HG02852 (cell line): ENCODE measurements at regions not wholly inside any gene's neighbourhood (a gene's known extent, or its start where the extent isn't known, plus 50 kb on each side); places are given as distances from the start of the nearest gene placed in this dataset.
"Not testable (repeated sequence)": the region's sequence is repeated elsewhere in the genome, so short reads cannot be mapped to it uniquely, and the experiment has no call there.

Source experiments
- ATAC-seq: cut with Tn5 transposase; IDR thresholded peaks from one replicate; pipeline ENCODE4 v1.9.1; 2021; ENCODE audit warnings: mild to moderate bottlenecking, moderate library complexity; ENCODE audit not compliant: unreplicated experiment

GRCh38 chr1:117702654-117703053 is 96.8 kb downstream of the TENT5C start:
- ATAC-seq, result no peak

DNA sequence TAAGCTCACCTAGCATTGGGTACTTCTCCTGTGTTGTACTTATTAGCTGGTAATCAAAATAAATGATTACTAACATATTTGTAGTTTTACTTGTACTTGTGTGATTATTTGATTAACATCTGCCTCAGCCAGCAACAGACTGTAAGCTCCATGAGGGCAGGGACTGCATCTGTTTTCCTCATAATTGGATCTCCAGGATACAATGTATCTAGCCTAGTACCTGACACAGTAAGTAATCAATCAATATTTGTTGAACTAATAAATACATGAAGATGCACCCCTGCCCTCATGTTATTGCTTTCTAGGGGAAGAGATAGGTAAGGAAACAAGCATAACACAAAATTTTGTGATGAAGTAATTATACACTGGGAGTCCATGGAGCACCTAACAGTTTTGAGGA is 101.5 kb downstream of the TENT5C start:
- ATAC-seq, result no peak

DNA sequence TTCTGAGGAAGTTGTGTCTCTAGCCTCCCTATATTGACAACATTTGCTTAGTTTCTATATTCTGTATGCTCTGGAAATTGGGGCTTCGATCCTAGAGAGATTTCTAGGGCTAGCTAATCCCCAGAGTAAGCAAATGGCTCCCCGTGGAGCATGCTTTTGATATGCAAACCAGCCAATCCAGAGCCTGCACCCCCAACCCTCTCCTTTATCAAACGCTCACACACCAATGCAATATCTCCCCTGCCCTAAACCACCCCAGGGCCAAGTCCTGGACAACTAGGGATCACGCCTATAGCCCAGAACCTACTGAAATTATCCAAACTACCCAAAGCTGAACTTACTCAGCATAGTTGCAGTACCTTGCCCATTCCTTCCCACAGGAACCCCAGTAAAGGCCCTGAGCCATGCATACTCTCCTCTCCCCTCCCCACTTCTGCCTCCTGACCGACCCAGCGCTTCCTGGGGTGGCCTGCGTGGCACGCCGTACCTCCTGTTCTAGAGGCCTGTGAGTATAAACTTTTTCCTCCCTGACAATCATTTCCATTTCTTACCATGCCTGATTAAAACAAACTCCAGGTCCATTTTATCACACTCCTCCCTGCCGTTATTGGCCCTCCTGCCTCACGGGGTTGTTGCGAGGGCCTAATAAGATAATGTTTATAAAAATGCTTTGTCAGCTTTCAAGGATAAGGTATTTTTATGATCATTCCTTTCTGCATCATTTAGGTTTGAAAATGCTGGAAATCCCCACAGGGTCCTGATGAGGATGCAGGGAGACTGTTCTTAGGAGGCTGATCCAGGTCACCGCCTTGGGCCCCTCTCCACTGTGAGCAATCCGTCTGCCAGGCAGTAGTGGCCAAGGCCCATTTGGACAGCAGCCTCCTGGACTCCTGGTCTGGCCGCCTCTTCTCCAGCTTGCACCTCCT is 102.7 kb downstream of the TENT5C start:
- no peak for ATAC-seq

GRCh38 chr1:117709249-117709691 is 103.4 kb downstream of the TENT5C start:
- ATAC-seq, result no peak

- no peak for ATAC-seq
These were observed 104.9 kb downstream of the TENT5C start for GRCh38 chr1:117710710-117711109.

GRCh38 chr1:117712621-117713020 is 106.8 kb downstream of the TENT5C start:
- no peak for ATAC-seq

GRCh38 chr1:117714546-117714945 is 108.7 kb downstream of the TENT5C start:
- no peak for ATAC-seq

- ATAC-seq, result not testable (repeated sequence)
These were observed 110.2 kb downstream of the TENT5C start for GRCh38 chr1:117716030-117716429.

- not testable (repeated sequence) for ATAC-seq
These were observed 112.1 kb downstream of the TENT5C start for GRCh38 chr1:117717980-117718379.

- not testable (repeated sequence) for ATAC-seq
These were observed 112.7 kb downstream of the TENT5C start for GRCh38 chr1:117718596-117718995.

DNA sequence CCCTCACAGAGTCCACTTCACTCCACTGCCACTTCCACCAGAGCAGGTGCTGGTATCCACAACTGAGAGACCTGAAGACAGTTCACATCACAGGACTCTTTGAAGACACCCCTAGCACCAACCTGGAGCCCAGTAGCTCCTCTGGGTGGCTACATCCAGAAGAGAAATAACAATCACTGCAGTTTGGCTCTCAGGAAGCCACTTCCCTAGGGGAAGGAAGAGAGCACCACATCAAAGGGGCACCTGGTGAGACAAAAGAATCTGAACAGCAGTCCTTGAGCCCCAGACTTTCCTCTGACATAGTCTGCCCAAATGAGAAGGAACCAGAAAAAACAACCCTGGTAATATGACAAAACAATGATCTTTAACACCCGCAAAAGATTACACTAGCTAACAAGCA is 113.2 kb downstream of the TENT5C start:
- ATAC-seq, result no peak

GRCh38 chr1:117732065-117732797 is 126.4 kb downstream of the TENT5C start:
- no peak for ATAC-seq

DNA sequence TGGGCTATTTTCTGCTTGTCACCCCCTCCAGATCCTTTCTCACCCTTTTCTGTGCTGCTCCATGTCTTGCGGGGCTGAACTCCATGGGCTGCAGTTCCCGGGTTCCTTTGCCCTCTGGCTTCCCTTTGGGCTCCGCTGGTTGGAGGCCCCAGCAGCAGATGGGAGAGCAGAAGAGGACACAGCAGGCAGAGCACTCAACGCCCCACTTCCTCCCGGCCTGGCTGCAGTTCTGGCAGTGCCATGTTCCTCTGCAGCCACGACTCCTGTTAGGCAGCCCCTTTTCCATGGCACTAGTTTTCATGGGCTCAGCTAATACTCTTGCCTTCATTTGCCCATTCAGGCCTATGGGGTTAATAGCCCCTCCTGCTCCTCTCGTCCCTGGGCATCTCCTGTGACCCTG is 127.1 kb downstream of the TENT5C start:
- no peak for ATAC-seq

DNA sequence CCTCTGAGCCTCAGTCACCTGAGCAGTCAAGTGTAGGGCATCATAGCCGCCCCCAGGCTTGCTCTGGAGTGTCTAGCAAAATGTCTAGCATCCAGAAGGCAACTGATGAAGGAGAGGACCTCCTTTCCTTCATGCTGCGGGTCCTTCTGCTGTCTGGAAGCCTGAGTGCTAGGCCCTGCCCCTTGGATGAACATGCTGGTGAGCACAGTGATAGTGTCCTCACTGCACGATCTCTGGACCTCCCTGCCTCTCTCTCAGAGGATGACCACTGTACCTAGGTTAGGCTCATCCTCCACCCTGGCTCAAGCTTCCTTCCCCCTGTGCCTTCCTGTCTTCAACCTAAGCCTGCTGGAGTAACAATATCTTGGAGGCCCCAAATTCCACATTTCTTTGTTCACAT is 128.6 kb downstream of the TENT5C start:
- no peak for ATAC-seq

DNA sequence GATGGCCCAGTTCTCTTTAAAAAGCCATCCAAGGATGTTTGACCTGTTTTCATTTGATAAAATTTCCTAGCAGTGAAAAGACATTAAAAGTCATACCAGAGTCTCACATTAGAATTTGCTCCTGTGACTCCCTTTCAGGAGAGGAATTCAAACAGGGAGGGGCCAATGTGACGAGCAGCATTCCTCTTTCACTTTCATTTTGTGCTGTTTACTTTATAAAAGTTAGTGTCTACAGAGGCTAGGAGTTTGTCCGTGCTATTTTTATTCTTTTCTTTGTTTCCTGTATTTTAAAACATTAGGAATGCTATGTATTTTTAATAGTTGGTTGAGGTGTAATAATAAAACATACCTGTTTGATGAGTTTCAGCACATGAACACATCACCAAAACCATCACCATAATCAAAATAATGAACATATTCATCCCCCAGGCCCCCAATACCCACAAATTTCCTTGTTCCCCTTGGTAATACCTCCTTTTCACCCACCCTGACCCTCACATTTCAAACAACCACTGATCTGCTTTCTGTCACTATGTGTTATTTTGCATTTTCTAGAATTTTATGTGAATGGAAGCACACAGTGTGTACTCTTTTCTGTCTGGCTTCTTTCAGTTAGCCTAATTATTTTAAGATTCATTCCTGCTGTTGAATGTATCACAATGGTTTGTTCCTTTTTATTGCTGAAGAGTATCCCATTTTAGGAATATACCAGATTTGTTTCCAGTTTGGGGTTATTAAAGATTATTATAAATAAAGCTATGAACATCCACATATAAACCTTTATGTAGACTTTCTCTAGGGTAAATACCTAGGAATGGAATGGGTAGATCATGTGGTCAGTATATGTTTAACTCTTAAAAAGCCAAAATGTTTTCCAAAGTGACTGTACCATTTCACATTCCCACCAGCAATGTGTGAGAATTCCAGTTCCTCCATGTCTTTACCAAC is 129.5 kb downstream of the TENT5C start:
- no peak for ATAC-seq

DNA sequence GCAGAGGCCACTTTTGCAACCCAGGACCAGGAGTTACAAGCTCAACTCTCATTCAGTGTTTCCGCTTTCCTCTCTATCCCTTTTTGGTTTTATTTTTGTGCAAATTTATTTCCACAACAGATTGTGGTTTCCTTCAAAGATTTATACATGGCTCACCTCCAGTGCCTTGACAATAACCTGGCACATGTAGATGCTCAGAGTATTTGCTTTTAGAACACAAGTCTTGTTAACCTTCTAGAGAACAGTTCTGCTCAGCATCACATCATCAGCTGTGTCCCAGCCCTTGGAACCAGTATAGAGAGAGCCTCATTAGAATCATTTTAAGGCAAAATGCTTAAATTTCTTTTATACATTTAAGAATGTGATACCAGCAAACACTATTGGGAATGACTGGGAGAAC is 133.7 kb downstream of the TENT5C start:
- no peak for ATAC-seq

GRCh38 chr1:117740496-117740895 is 134.6 kb downstream of the TENT5C start:
- ATAC-seq, result no peak

GRCh38 chr1:117746565-117746964 is 140.7 kb downstream of the TENT5C start:
- ATAC-seq, result not testable (repeated sequence)

DNA sequence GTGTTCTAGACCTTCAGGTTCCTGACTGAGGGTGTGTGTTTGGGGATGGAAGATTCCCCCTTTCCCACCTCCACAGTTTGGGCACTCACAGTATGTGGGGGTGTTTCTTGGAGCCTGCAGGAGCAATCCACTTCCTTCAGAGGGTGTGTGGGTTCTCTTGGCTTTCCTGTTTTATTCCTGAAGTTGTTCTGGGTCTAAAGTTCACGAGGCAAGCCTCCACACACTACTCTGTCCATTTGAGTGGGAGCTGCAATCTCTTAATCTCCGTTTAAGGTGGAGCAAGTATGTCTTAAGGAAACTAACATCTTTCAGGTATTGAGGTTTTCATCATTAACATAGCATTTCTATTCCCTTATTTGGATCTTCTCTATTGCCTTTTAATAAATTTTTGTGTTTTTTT is 141.8 kb downstream of the TENT5C start:
- no peak for ATAC-seq

GRCh38 chr1:117751321-117751720 is 145.5 kb downstream of the TENT5C start:
- no peak for ATAC-seq

DNA sequence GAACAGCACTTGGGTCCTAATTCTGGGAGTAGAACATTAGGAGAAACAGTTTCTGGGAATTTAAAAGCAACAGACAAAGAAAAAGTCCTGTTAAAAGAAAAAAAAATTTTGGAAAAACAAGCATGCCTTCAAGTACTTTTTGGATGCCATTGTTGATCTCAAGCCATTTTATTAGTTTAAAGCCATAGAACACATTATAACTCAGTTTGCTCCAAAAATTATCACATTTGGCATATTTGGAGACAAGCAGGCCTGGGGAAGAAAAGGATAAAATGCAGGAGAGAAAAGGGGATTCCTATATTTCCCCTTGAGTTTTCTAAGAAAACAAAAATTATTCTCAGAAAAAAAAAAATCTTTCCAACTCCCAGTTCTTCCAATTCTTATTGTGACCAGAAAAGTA is 146.8 kb downstream of the TENT5C start:
- no peak for ATAC-seq
